ENCODE measurements at regions not wholly inside any gene's neighbourhood (a gene's known extent, or its start where the extent isn't known, plus 50 kb on each side); places are given as distances from the start of the nearest gene placed in this dataset.
"Not testable (repeated sequence)": the region's sequence is repeated elsewhere in the genome, so short reads cannot be mapped to it uniquely, and the experiment has no call there.

- no peak for DNase-seq (ENCODE audit: low spot score)
These were observed 284.7 kb upstream of the CWC22 start for GRCh38 chr2:180291552-180292421.

GRCh38 chr2:180291060-180291459, 284.0 kb upstream of the CWC22 start:
- DNase-seq (ENCODE audit: low spot score), result no peak

- DNase-seq (ENCODE audit: low spot score), result no peak
These were observed 282.5 kb upstream of the CWC22 start for GRCh38 chr2:180289627-180290026.

GRCh38 chr2:180279581-180279980, 272.5 kb upstream of the CWC22 start:
- no peak for DNase-seq (ENCODE audit: low spot score)

GRCh38 chr2:180276733-180277132, 269.6 kb upstream of the CWC22 start:
- DNase-seq (ENCODE audit: low spot score), result no peak

- DNase-seq (ENCODE audit: low spot score), result no peak
These were observed 260.9 kb upstream of the CWC22 start for GRCh38 chr2:180268006-180268405.

GRCh38 chr2:180261976-180262375, 254.9 kb upstream of the CWC22 start:
- no peak for DNase-seq (ENCODE audit: low spot score)

- no peak for DNase-seq (ENCODE audit: low spot score)
These were observed 251.5 kb upstream of the CWC22 start for GRCh38 chr2:180258579-180258978.

GRCh38 chr2:180258041-180258537, 251.0 kb upstream of the CWC22 start:
- DNase-seq (ENCODE audit: low spot score), result no peak

GRCh38 chr2:180257247-180257646, 250.2 kb upstream of the CWC22 start:
- no peak for DNase-seq (ENCODE audit: low spot score)

GRCh38 chr2:180255981-180256380, 248.9 kb upstream of the CWC22 start:
- DNase-seq (ENCODE audit: low spot score), result no peak

- no peak for DNase-seq (ENCODE audit: low spot score)
These were observed 247.8 kb upstream of the CWC22 start for GRCh38 chr2:180254872-180255271.

- DNase-seq (ENCODE audit: low spot score), result no peak
These were observed 240.6 kb upstream of the CWC22 start for GRCh38 chr2:180247658-180248057.

- no peak for DNase-seq (ENCODE audit: low spot score)
These were observed 239.2 kb upstream of the CWC22 start for GRCh38 chr2:180246268-180246667.

- DNase-seq (ENCODE audit: low spot score), result no peak
These were observed 233.7 kb upstream of the CWC22 start for GRCh38 chr2:180240774-180241173.

- no peak for DNase-seq (ENCODE audit: low spot score)
These were observed 231.6 kb upstream of the CWC22 start for GRCh38 chr2:180238729-180239128.

- not testable (repeated sequence) for DNase-seq (ENCODE audit: low spot score)
These were observed 229.0 kb upstream of the CWC22 start for GRCh38 chr2:180236061-180236460.

- not testable (repeated sequence) for DNase-seq (ENCODE audit: low spot score)
These were observed 228.4 kb upstream of the CWC22 start for GRCh38 chr2:180235506-180235905.

- not testable (repeated sequence) for DNase-seq (ENCODE audit: low spot score)
These were observed 227.9 kb upstream of the CWC22 start for GRCh38 chr2:180234991-180235390.

- DNase-seq (ENCODE audit: low spot score), result no peak
These were observed 223.9 kb upstream of the CWC22 start for GRCh38 chr2:180231015-180231414.

GRCh38 chr2:180227461-180227860, 220.4 kb upstream of the CWC22 start:
- no peak for DNase-seq (ENCODE audit: low spot score)

- no peak for DNase-seq (ENCODE audit: low spot score)
These were observed 218.0 kb upstream of the CWC22 start for GRCh38 chr2:180225118-180225517.

- DNase-seq (ENCODE audit: low spot score), result no peak
These were observed 215.5 kb upstream of the CWC22 start for GRCh38 chr2:180222644-180223043.

GRCh38 chr2:180219491-180219890, 212.4 kb upstream of the CWC22 start:
- no peak for DNase-seq (ENCODE audit: low spot score)
